ENCODE measurements at regions not wholly inside any gene's neighbourhood (a gene's known extent, or its start where the extent isn't known, plus 50 kb on each side); places are given as distances from the start of the nearest gene placed in this dataset.

DNA sequence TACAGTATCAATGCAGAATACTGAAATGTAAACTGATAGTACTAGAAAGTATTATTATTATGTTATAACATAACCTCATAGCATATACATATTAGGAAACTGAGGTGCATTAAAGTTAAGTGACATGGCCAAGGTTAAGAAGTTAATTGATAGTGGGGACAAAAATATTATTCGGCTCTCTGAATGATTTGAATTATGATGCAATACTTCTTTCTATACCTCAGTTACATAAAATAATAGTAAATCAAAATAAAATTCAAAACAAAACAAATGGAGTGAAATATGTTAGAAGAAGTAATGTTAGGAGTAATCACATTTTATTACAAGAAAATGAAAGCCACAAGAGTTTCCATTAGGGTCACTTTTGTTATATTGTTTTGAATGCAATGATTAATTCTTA is 455.2 kb downstream of the PLA2G4A start:
- TF ChIP-seq ZFX (IDR thresholded peaks at IDR 0.05; ENCODE audit: borderline replicate concordance) = no peak
- TF ChIP-seq, protein P1, sequence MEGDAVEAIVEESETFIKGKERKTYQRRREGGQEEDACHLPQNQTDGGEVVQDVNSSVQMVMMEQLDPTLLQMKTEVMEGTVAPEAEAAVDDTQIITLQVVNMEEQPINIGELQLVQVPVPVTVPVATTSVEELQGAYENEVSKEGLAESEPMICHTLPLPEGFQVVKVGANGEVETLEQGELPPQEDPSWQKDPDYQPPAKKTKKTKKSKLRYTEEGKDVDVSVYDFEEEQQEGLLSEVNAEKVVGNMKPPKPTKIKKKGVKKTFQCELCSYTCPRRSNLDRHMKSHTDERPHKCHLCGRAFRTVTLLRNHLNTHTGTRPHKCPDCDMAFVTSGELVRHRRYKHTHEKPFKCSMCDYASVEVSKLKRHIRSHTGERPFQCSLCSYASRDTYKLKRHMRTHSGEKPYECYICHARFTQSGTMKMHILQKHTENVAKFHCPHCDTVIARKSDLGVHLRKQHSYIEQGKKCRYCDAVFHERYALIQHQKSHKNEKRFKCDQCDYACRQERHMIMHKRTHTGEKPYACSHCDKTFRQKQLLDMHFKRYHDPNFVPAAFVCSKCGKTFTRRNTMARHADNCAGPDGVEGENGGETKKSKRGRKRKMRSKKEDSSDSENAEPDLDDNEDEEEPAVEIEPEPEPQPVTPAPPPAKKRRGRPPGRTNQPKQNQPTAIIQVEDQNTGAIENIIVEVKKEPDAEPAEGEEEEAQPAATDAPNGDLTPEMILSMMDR (IDR thresholded peaks at IDR 0.05) = no peak
- no peak overlapping the region for H3K27ac ChIP-seq

DNA sequence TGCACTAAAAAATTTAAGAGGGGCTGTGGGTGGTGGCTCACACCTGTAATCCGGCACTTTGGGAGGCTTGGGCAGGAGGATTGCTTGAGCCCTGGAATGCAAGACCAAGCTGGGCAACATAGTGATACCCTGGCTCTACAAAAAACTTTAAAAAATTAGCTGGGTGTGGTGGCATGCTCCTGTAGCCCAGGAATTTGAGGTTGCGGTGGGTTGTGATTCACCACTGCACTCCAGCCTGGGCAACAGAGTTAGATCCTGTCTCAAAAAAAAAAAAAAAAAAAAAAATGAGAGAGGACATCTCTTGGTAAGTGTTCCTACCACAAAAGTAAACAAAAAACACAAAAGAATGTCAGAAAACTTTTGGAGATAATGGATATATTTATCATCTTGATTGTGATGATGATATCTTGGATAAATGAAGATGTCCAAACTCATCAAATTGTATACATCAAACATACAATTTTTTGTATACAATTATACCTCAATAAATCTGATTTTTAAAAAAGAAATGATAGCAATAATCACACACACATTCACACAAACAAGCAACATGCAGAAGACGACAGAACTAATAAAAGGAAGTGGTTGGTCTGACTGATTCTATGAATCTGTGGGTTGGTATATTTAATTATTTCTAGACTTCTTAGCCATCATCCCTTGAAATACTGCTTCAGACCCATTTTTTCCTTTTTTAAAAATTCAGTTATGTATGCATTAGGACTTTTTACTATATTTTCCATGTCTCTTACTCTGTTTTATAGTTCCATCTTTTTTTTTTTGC is 465.9 kb downstream of the PLA2G4A start:
- no peak overlapping the region for H3K27ac ChIP-seq
- TF ChIP-seq ZFX (IDR thresholded peaks at IDR 0.05; ENCODE audit: borderline replicate concordance) = no peak
- TF ChIP-seq, protein P1 (IDR thresholded peaks at IDR 0.05) = no peak

DNA sequence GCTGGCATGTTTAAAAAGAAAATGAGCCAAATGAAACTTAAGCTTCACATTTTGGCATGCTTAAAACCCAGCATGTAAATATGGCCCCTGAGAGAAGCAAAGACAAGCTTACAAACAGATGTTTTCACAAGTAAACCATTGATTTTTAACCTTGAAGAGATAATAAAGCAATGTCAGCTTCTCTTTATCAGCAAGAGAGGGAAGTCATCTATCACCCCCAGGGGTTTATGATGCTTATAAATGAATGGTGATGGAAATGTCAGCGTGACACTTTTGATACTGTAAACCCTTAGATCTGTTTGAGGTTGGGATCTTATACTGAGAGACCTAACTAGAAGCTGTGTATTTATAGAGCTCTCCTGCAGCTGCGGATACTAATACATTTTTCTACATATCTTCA is 471.3 kb downstream of the PLA2G4A start:
- H3K27ac ChIP-seq = no peak overlapping the region
- TF ChIP-seq ZFX (IDR thresholded peaks at IDR 0.05; ENCODE audit: borderline replicate concordance) = no peak
- TF ChIP-seq, protein P1 (IDR thresholded peaks at IDR 0.05) = no peak

DNA sequence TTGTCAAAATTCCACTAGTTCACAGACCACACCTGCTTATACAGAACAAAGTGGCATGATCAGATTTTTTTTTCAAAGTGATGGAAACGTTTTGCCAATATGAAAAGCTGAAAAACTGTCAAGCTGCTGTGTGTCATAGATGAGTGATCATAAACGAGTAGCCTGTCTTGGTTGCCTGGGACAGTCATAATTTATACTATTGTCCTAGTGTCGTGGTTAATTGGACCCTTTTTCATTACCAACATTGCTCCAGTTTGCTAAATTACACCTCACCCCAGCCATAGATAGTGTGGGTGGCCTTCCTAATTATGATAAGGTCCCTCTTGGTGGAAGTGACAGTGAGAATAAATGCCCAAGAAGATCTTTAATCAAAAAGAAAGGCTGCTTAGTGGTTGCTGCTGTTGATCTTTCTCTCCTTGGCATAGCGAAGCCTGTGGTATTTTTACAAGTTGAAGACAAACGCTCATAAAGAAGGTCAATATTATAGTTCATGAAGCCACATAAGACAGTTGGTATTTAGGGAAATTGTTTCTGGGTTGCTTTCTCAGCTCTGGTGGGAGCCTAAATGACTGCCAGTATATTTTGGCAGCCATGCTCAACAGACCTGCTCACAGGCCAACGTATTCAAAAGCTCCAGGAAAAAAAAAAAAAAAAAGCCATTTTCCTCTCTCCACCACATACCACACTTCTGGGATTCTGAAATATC is 478.1 kb downstream of the PLA2G4A start:
- peak overlapping the region; percentile 52 for H3K27ac ChIP-seq
- TF ChIP-seq, protein P1 (IDR thresholded peaks at IDR 0.05) = no peak
- no peak for TF ChIP-seq ZFX (IDR thresholded peaks at IDR 0.05; ENCODE audit: borderline replicate concordance)

DNA sequence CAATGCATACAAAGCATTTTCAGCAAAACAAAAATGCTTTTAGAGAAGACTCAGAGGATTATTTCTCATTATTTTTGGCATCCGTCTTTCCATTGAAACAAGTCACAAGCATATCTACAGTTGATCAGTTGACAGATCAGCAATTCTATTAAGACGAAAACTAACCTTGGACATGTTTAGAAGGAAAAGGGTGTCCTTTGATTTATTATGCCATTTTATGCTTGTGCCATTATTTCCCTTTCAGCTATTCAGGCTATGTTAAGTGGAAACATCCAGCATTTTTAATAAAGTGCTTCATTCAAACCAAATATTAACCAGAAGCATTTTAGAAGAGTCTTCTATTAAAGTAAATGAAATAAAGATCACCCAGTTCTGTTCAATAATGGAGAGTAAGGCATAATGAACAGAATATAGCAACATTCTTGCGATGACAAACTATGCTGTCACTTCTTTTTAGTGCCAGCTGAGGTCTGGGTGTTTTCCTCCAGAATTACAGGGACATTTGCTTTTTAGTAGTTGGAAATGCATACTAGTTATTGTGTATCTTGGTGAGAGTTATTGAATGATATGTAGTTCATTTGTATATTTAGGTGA is 481.4 kb downstream of the PLA2G4A start:
- TF ChIP-seq, protein P1 (IDR thresholded peaks at IDR 0.05) = no peak
- TF ChIP-seq ZFX (IDR thresholded peaks at IDR 0.05; ENCODE audit: borderline replicate concordance) = no peak
- H3K27ac ChIP-seq = no peak overlapping the region

DNA sequence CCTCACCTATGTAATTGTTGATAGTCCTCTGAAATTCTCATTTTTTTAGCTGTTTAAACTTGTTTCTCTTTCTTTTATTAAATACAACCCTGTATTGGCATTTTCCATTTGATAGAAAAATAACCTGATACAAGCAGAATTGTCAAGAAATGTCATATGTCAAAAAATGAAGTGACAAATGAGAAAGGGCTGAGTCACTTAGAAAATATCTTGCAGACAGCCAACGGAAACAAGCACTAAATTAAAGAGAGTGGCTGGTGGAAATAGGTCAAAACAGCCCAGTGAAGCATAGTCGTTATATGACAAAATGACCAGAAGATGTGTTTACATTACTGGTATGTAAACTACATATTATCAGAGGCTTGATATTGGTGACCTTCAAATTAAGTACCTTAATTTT is 484.4 kb downstream of the PLA2G4A start:
- TF ChIP-seq, protein P1 (IDR thresholded peaks at IDR 0.05) = no peak
- no peak for TF ChIP-seq ZFX (IDR thresholded peaks at IDR 0.05; ENCODE audit: borderline replicate concordance)
- no peak overlapping the region for H3K27ac ChIP-seq

DNA sequence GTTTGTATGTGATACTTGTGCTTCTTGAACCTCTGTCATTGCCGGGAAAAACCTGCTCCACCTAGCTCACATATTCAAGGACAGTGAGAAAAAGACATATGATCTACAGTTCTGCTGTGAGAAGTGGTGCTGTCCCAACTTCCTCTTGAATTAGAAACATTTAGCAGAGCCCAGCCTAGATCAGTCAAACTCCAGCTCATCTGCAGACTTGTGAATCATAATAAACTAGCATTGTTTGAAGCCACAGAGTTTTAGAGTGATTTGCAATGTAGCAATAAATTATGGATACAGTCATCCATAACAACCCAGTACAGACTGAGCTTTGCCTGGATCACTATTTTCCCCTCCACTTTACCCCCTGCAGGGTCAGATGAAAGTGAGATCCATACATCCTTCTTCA is 497.8 kb downstream of the PLA2G4A start:
- no peak for TF ChIP-seq ZFX (IDR thresholded peaks at IDR 0.05; ENCODE audit: borderline replicate concordance)
- TF ChIP-seq, protein P1 (IDR thresholded peaks at IDR 0.05) = no peak

More for the DNA sequence above, 497.8 kb downstream of the PLA2G4A start:
- no peak overlapping the region for H3K27ac ChIP-seq

All from 22Rv1 (cell line).